ENCODE measurements at regions not wholly inside any gene's neighbourhood (a gene's known extent, or its start where the extent isn't known, plus 50 kb on each side); places are given as distances from the start of the nearest gene placed in this dataset.
"Not testable (repeated sequence)": the region's sequence is repeated elsewhere in the genome, so short reads cannot be mapped to it uniquely, and the experiment has no call there.

- Histone ChIP-seq H3K9me3 (no peaks in the 10 kb centered on the region), H3K36me3 (no peaks in the 10 kb centered on the region), H3K4me1 (no peaks in the 10 kb centered on the region), H3K27ac (no peak overlapping the region), H3K4me3 (no peak overlapping the region), H3K27me3 (no peaks in the 10 kb centered on the region)
- intact Hi-C loops (cut with DNase I), result no loop called here
- ATAC-seq, result no peak
- no peak for TF ChIP-seq POLR2A (IDR thresholded peaks at IDR 0.05)
- TF ChIP-seq, protein P1, sequence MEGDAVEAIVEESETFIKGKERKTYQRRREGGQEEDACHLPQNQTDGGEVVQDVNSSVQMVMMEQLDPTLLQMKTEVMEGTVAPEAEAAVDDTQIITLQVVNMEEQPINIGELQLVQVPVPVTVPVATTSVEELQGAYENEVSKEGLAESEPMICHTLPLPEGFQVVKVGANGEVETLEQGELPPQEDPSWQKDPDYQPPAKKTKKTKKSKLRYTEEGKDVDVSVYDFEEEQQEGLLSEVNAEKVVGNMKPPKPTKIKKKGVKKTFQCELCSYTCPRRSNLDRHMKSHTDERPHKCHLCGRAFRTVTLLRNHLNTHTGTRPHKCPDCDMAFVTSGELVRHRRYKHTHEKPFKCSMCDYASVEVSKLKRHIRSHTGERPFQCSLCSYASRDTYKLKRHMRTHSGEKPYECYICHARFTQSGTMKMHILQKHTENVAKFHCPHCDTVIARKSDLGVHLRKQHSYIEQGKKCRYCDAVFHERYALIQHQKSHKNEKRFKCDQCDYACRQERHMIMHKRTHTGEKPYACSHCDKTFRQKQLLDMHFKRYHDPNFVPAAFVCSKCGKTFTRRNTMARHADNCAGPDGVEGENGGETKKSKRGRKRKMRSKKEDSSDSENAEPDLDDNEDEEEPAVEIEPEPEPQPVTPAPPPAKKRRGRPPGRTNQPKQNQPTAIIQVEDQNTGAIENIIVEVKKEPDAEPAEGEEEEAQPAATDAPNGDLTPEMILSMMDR (IDR thresholded peaks at IDR 0.05), result no peak
- 66% methylated on average over 2 of the region's 2 CpGs for WGBS (ENCODE audit: insufficient coverage, low coverage, low lambda C conversion rate, missing lambda C conversion rate)
- no peak for DNase-seq
Measured at GRCh38 chr11:23471878-23472277, 611.6 kb upstream of the CCDC179 start.

GRCh38 chr11:23473782-23474181, 613.5 kb upstream of the CCDC179 start:
- TF ChIP-seq POLR2A (IDR thresholded peaks at IDR 0.05), result no peak
- TF ChIP-seq, protein P1 (IDR thresholded peaks at IDR 0.05), result no peak
- no peak overlapping the region for H3K4me3 ChIP-seq
- H3K9me3 ChIP-seq, result no peaks in the 10 kb centered on the region
- H3K27me3 ChIP-seq, result no peaks in the 10 kb centered on the region
- no peak overlapping the region for H3K27ac ChIP-seq
- ATAC-seq (no peak), DNase-seq (no peak)
- H3K4me1 ChIP-seq, result no peaks in the 10 kb centered on the region
- H3K36me3 ChIP-seq, result no peaks in the 10 kb centered on the region
- intact Hi-C loops (cut with DNase I), result no loop called here

DNA sequence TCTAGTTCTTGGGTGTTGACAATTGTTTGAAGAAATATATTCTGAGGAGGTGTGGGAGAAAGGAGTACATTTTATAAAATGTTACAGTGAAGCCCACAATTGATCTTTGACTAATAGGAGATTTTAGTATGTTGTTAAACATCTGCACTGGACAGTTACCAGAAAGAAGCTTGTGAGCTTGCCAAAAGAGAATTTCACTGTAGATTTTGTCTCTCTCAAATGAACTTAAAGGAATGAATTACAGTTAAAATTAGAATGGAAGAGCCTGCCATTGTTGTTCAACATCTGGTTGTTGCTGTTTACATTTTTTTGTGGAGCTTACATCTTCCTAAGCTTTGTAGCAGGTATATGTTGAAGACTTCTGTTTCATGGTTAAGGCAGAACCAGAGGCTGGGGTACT, 620.5 kb upstream of the CCDC179 start:
- H3K27me3 ChIP-seq, result no peaks in the 10 kb centered on the region
- TF ChIP-seq, protein P1 (IDR thresholded peaks at IDR 0.05), result no peak
- TF ChIP-seq POLR2A (IDR thresholded peaks at IDR 0.05), result no peak

DNA sequence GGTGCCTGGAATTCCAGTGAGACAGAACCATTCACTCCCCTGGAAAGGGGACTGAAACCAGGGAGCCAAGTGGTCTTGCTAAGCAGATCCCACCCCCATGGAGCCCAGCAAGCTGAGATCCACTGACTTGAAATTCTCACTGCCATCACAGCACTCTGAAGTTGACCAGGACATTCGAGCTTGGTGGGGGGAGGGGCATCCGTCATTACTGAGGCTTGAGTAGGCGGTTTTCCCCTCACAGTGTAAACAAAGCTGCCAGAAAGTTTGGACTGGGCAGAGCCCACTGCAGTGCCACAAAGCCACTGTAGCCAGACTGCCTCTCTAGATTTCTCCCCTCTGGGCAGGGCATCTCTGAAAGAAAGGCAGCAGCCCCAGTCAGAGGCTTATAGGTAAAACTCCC, 623.9 kb upstream of the CCDC179 start:
- H3K4me3 ChIP-seq; H3K27me3 ChIP-seq; intact Hi-C loops (cut with DNase I); H3K4me1 ChIP-seq; H3K9me3 ChIP-seq; H3K27ac ChIP-seq; DNase-seq; ATAC-seq; H3K36me3 ChIP-seq: not testable (repeated sequence)
- 30% methylated on average over 3 of the region's 3 CpGs for WGBS (ENCODE audit: insufficient coverage, low coverage, low lambda C conversion rate, missing lambda C conversion rate)

More for the DNA sequence above, 620.5 kb upstream of the CCDC179 start:
- Histone ChIP-seq H3K9me3 (no peaks in the 10 kb centered on the region), H3K36me3 (no peaks in the 10 kb centered on the region), H3K27ac (no peak overlapping the region), H3K4me3 (no peak overlapping the region), H3K4me1 (no peaks in the 10 kb centered on the region)
- DNase-seq, result no peak
- intact Hi-C loops (cut with DNase I), result no loop called here
- no peak for ATAC-seq

DNA sequence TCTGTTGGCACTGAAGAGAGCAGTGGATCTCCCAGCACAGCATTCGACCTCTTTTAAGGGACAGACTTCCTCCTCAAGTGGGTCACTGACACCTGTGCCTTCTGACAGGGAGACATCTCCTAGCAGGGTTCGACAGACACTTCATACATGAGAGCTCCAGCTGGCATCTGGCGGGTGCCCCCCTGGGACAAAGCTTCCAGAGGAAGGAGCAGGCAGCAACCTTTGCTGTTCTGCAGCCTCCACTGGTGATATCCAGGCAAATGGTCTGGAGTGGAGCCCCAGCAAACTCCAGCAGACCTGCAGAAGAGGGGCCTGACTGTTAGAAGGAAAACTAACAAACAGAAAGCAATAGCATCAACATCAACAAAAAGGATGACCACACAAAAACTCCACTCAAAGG, 624.3 kb upstream of the CCDC179 start:
- DNase-seq; H3K27ac ChIP-seq; ATAC-seq; H3K4me3 ChIP-seq; intact Hi-C loops (cut with DNase I); H3K36me3 ChIP-seq; H3K4me1 ChIP-seq; H3K9me3 ChIP-seq; H3K27me3 ChIP-seq: not testable (repeated sequence)
- 0% methylated on average over 1 of the region's 3 CpGs for WGBS (ENCODE audit: insufficient coverage, low coverage, low lambda C conversion rate, missing lambda C conversion rate)

DNA sequence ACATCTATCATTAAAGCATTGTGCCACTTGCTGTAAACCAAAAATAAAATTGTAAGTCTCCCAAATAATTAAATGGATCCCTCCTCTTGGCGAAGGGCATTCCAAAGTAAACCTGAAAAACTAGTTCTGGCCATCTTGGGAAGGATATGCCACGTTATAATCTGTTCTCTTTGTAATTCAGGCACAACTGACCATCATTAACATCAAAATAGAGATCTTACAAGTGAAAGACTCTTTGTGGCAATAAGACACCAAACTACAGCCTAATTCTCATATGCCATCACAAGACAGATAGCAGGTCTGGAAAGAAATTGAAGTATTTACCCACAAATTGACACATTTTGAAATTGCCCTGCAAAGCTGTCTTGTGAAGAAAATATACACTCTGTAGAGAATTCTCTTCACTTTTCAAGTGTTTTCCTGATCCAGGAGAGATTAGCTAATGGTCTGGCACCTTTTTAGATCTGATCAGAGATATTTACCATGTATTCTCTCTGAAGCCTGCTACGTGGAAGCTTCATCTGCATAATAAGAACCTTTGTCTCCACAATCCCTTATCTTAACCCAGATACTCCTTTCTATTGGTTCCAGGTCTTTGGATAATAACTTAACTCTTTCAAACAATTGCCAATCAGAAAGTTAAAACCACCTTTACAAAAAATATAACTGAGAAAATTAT, 630.4 kb upstream of the CCDC179 start:
- Histone ChIP-seq H3K27me3 (no peaks in the 10 kb centered on the region), H3K36me3 (no peaks in the 10 kb centered on the region), H3K27ac (no peak overlapping the region), H3K4me1 (no peaks in the 10 kb centered on the region), H3K9me3 (no peaks in the 10 kb centered on the region), H3K4me3 (no peak overlapping the region)
- ATAC-seq, result no peak
- intact Hi-C loops (cut with DNase I), result no loop called here
- no peak for DNase-seq
- WGBS (ENCODE audit: insufficient coverage, low coverage, low lambda C conversion rate, missing lambda C conversion rate), result 30% methylated on average over 3 of the region's 3 CpGs
- TF ChIP-seq POLR2A (IDR thresholded peaks at IDR 0.05), result no peak
- TF ChIP-seq, protein P1 (IDR thresholded peaks at IDR 0.05), result no peak
